SK-N-SH treated with all-trans-retinoic acid at 6 μM for 48 hours (cell line): ENCODE measurements at regions not wholly inside any gene's neighbourhood (a gene's known extent, or its start where the extent isn't known, plus 50 kb on each side); places are given as distances from the start of the nearest gene placed in this dataset.

Source experiments
- ATAC-seq: fragments of 200-7000 bp; cut with Tn5 transposase; 3 replicates; pipeline ENCODE4 v1.9.1; 2020; ENCODE audit warnings: mild to moderate bottlenecking, moderate library complexity
- ARNTL ChIP-seq: fragments of 450-650 bp; formaldehyde crosslinking; IDR thresholded peaks from 2 replicates; pipeline ENCODE4 v1.5.0; 2020; ENCODE audit warnings: low read depth, mild to moderate bottlenecking, moderate library complexity, borderline replicate concordance
- CSRNP3 ChIP-seq: fragments of 250-450 bp; sonication (Bioruptor Pico); IDR thresholded peaks from 2 replicates; pipeline ENCODE4 v1.5.1; 2021; ENCODE audit warnings: mild to moderate bottlenecking, moderate library complexity
- ESRRG ChIP-seq: fragments of 250-450 bp; sonication (Bioruptor Pico); IDR thresholded peaks from 2 replicates; pipeline ENCODE4 v1.6.1; 2021; ENCODE audit warnings: mild to moderate bottlenecking
- GLIS3 ChIP-seq: fragments of 250-450 bp; sonication (Bioruptor Pico); IDR thresholded peaks from 2 replicates; pipeline ENCODE4 v1.5.0; 2020; ENCODE audit warnings: mild to moderate bottlenecking, moderate library complexity
- ISL1 ChIP-seq: fragments of 250-450 bp; sonication (Bioruptor Pico); IDR thresholded peaks from 2 replicates; pipeline ENCODE4 v2.1.2; 2022; ENCODE audit warnings: mild to moderate bottlenecking, moderate library complexity
- OSR1 ChIP-seq: fragments of 250-450 bp; sonication (Bioruptor Pico); IDR thresholded peaks from 2 replicates; pipeline ENCODE4 v1.8.0; 2022; ENCODE audit warnings: moderate library complexity, mild to moderate bottlenecking, inconsistent platforms
- PATZ1 ChIP-seq: fragments of 250-450 bp; sonication (Bioruptor Pico); IDR thresholded peaks from 2 replicates; pipeline ENCODE4 v1.8.0; 2020; ENCODE audit warnings: mild to moderate bottlenecking, moderate library complexity, borderline replicate concordance
- POU6F1 ChIP-seq: fragments of 250-450 bp; sonication (Bioruptor Pico); IDR thresholded peaks from 2 replicates; pipeline ENCODE4 v1.8.0; 2021; ENCODE audit warnings: low read depth, mild to moderate bottlenecking, moderate library complexity, borderline replicate concordance
- PPARA ChIP-seq: fragments of 250-450 bp; sonication (Bioruptor Pico); IDR thresholded peaks from 2 replicates; pipeline ENCODE4 v1.5.0; 2020; ENCODE audit warnings: mild to moderate bottlenecking, borderline replicate concordance
- RARB ChIP-seq: fragments of 250-450 bp; sonication (Bioruptor Pico); IDR thresholded peaks from 2 replicates; pipeline ENCODE4 v1.8.0; 2021; ENCODE audit warnings: mild to moderate bottlenecking, moderate library complexity
- TCF4 ChIP-seq: fragments of 250-450 bp; sonication (Bioruptor Pico); IDR thresholded peaks from 2 replicates; pipeline ENCODE4 v1.8.0; 2021; ENCODE audit warnings: mild to moderate bottlenecking, moderate library complexity, borderline replicate concordance
- ZC3H10 ChIP-seq: fragments of 250-450 bp; sonication (Bioruptor Pico); IDR thresholded peaks from 2 replicates; pipeline ENCODE4 v1.5.1; 2021; ENCODE audit warnings: mild to moderate bottlenecking, moderate library complexity
- ZNF565 ChIP-seq: fragments of 450-650 bp; formaldehyde crosslinking; conservative IDR thresholded peaks from 2 replicates; pipeline ENCODE4 v1.5.0; 2020; ENCODE audit warnings: low read depth, mild to moderate bottlenecking, moderate library complexity
- ZNF70 ChIP-seq: fragments of 450-650 bp; formaldehyde crosslinking; IDR thresholded peaks from 2 replicates; pipeline ENCODE4 v1.5.0; 2020; ENCODE audit warnings: mild to moderate bottlenecking, moderate library complexity
- ZNF8 ChIP-seq: fragments of 450-650 bp; formaldehyde crosslinking; IDR thresholded peaks from 2 replicates; pipeline ENCODE4 v1.5.0; 2020; ENCODE audit warnings: mild to moderate bottlenecking, moderate library complexity
- TF ChIP-seq, protein P1 (sequence below): fragments of 250-450 bp; sonication (Bioruptor Pico); IDR thresholded peaks from 2 replicates; pipeline ENCODE4 v1.5.0; 2020; ENCODE audit warnings: mild to moderate bottlenecking, moderate library complexity
- TF ChIP-seq, protein P2 (sequence below): fragments of 250-450 bp; sonication (Bioruptor Pico); IDR thresholded peaks from 2 replicates; pipeline ENCODE4 v1.5.1; 2020; ENCODE audit warnings: low read depth, mild to moderate bottlenecking, moderate library complexity

DNA sequence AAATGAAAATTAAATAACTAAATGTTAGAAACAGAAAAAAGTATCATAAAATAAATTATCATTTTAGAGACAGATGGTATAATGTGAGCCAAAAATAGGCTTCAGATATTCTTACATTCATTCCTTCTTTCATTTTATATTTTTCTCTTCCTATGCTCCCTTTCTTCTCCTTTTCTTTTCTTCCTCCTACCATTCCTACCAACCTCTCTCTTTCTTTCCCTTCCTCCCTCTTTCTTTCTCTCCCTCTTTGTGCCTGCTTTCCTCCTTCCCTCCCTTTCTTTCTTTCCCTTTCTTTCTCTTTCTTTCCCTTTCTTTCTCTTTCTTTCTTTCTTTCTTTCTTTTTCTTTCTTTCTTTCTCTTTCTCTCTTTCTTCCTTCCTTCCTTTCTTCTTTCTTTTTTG is 275.6 kb upstream of the ELAC2 start:
- ATAC-seq: no peak
- TF ChIP-seq ARNTL (CRISPR knock-in tag) (no peak), TCF4 (CRISPR knock-in tag) (no peak), CSRNP3 (CRISPR knock-in tag) (no peak), PATZ1 (CRISPR knock-in tag) (no peak), ZNF70 (CRISPR knock-in tag) (no peak), RARB (CRISPR knock-in tag) (no peak), POU6F1 (CRISPR knock-in tag) (no peak), PPARA (no peak), OSR1 (CRISPR knock-in tag) (no peak)
- TF ChIP-seq, protein P1, sequence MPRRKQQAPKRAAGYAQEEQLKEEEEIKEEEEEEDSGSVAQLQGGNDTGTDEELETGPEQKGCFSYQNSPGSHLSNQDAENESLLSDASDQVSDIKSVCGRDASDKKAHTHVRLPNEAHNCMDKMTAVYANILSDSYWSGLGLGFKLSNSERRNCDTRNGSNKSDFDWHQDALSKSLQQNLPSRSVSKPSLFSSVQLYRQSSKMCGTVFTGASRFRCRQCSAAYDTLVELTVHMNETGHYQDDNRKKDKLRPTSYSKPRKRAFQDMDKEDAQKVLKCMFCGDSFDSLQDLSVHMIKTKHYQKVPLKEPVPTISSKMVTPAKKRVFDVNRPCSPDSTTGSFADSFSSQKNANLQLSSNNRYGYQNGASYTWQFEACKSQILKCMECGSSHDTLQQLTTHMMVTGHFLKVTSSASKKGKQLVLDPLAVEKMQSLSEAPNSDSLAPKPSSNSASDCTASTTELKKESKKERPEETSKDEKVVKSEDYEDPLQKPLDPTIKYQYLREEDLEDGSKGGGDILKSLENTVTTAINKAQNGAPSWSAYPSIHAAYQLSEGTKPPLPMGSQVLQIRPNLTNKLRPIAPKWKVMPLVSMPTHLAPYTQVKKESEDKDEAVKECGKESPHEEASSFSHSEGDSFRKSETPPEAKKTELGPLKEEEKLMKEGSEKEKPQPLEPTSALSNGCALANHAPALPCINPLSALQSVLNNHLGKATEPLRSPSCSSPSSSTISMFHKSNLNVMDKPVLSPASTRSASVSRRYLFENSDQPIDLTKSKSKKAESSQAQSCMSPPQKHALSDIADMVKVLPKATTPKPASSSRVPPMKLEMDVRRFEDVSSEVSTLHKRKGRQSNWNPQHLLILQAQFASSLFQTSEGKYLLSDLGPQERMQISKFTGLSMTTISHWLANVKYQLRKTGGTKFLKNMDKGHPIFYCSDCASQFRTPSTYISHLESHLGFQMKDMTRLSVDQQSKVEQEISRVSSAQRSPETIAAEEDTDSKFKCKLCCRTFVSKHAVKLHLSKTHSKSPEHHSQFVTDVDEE (CRISPR knock-in tag): no peak
- TF ChIP-seq, all 23 proteins: peak for 0

DNA sequence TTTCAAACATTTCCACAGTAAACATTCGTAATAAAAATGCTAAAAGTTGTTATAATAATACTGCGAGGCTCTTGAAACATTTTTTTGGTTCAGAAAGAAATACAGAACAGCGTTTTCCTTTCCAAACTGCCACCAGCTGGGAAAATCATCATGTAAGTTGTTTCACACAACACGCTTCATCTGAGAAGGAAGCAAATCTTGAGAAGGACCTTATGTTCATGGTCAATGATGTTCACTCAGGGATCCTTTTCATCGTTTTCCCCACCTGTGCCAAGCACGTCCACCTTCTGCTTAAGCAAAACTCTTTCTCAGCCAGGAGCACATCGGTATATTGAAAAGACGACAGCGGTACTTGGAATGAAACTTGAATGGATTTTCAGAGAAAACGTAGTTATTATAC is 274.5 kb upstream of the ELAC2 start:
- ATAC-seq: no peak
- no peak for TF ChIP-seq CSRNP3 (CRISPR knock-in tag)
- no peak for TF ChIP-seq PPARA
- no peak for TF ChIP-seq ZNF70 (CRISPR knock-in tag)
- TF ChIP-seq PATZ1 (CRISPR knock-in tag): no peak
- TF ChIP-seq ZC3H10 (CRISPR knock-in tag): no peak
- TF ChIP-seq ZNF565 (CRISPR knock-in tag): no peak
- TF ChIP-seq ZNF8 (CRISPR knock-in tag): no peak
- TF ChIP-seq RARB (CRISPR knock-in tag): no peak

- TF ChIP-seq PPARA: no peak
- TF ChIP-seq CSRNP3 (CRISPR knock-in tag): no peak
- TF ChIP-seq PATZ1 (CRISPR knock-in tag): no peak
- TF ChIP-seq ISL1 (CRISPR knock-in tag): no peak
- no peak for TF ChIP-seq ESRRG (CRISPR knock-in tag)
- TF ChIP-seq RARB (CRISPR knock-in tag): no peak
- TF ChIP-seq GLIS3 (CRISPR knock-in tag): no peak
- no peak for TF ChIP-seq ZNF70 (CRISPR knock-in tag)
- no peak for TF ChIP-seq ZNF565 (CRISPR knock-in tag)
- TF ChIP-seq OSR1 (CRISPR knock-in tag): no peak
- TF ChIP-seq, protein P2, sequence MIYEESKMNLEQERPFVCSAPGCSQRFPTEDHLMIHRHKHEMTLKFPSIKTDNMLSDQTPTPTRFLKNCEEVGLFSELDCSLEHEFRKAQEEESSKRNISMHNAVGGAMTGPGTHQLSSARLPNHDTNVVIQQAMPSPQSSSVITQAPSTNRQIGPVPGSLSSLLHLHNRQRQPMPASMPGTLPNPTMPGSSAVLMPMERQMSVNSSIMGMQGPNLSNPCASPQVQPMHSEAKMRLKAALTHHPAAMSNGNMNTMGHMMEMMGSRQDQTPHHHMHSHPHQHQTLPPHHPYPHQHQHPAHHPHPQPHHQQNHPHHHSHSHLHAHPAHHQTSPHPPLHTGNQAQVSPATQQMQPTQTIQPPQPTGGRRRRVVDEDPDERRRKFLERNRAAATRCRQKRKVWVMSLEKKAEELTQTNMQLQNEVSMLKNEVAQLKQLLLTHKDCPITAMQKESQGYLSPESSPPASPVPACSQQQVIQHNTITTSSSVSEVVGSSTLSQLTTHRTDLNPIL (CRISPR knock-in tag): no peak
- no peak for TF ChIP-seq POU6F1 (CRISPR knock-in tag)
- no peak for ATAC-seq
These were observed 270.4 kb upstream of the ELAC2 start for GRCh38 chr17:13288248-13288647.
